Globus pallidus (tissue), 1 donor: ENCODE measurements at regions not wholly inside any gene's neighbourhood (a gene's known extent, or its start where the extent isn't known, plus 50 kb on each side); places are given as distances from the start of the nearest gene placed in this dataset.
"Not testable (repeated sequence)": the region's sequence is repeated elsewhere in the genome, so short reads cannot be mapped to it uniquely, and the experiment has no call there.

Experiments used
- DNase-seq: peaks from one replicate; pipeline ENCODE4 v3.0.0-alpha.2; 2015; ENCODE audit warnings: low spot score

DNA sequence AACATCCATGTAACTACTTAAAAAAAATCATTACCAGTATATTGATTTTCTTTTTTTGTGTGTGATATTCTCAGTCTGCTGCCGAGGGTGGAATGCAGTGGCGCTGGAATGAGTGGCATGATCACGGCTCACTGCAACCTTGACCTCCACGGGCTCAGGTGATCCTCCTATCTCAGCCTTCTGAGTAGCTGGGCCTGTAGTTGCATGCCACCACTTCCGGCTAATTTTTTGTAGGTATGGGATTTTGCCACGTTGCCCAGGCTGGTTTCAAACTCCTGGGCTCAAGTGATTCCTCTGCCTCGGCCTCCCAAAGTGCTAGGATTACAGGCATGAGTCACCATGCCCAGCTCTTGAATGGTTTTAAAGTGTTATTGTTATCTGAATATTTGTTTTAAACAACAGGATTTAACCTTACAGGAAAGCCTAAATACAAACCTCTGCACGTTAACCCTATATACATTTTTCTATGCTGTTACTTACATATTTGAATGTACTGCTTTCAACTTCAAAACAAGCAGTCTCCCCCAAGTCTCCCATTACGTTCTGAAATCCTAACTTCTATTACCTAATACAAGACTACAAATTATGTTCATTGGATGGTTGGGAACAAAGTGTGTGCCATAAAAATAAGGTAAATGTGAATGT lies 61.7 kb downstream of the KPNA2 start:
- DNase-seq, result no peak

GRCh38 chr17:68099341-68099753 lies 63.8 kb downstream of the KPNA2 start:
- not testable (repeated sequence) for DNase-seq

GRCh38 chr17:68100000-68100641 lies 64.6 kb downstream of the KPNA2 start:
- DNase-seq, result no peak

DNA sequence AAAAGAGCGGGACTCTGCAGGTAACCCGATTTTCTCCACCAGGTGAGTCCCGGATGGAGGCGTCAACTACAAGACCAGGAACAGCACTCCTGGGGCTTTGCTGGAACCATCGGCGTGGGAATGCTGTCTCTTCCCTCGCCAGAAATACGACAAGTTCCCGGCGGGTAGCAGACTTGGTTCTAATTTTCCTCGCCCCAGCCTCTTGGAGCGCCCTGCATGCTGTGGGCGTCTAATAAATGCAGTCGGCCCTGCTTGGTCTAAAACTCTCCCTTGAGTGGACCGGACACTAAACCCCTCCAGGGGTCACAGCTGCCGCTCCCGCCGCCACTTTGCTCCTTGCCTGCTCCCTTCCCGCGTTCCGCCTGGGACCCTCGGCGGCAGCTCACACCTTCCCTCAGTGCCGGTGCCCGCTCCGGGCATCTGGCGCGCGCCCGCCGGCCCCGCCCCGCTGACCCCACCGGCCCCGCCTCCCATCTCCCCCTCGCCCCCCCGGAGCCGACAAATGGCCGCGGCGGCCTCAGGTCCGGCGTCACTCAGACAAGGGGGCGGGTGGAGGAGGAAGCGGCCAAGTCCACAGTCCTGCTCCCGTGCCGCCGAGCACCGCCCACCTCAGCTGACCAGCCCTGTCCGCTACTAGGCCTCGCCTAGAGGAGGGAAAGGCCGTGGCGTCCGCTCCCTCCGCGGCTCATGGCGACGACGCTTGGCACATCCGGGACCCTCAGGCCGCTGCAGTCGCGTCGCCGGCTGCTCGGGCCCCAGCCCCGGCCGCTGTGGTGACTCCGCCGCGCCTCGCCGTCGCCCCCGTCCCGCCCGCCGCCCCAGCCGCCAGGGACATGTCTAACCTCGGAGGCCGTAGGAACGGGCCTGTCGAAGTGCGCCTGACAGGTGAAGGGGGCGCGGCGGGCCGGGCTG lies 65.8 kb downstream of the KPNA2 start:
- peak; percentile 88 for DNase-seq

DNA sequence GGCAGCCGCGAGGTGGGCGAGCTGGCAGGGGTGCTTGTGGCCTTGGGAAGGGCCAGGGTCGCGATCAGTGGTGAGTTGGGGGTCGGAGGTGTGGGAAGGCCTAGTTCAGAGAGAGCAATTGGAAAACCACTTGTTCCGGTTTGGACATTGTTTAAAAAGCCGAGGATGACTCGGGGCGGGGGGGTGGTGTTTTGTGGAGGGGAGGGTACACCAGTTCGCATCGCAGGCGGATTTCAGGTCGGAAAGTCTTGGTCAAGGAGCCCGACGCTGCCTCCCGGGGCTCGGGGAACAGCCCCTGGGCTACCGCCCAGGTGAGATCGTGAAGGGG lies 66.4 kb downstream of the KPNA2 start:
- no peak for DNase-seq

- DNase-seq, result peak; percentile 11
Measured at GRCh38 chr17:68102318-68102758, 66.8 kb downstream of the KPNA2 start.

DNA sequence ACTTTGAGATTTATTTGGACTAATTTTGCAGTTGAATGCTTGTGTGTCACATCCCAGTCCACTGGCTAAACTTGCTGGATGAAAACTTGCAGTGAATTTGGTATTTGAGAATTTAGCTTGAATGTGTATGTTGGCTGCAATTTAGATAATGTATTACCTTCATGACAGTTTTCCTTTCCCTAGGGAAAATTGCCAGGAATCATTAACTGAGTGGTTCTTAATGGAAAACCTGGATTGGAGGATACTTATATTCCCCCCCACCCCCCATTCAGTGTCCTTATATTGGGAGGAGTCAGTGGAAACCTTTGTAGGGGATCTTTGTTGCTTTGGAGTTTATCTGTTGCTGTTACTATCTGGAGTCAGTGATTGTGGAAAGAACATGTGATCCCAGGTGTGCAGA lies 67.6 kb downstream of the KPNA2 start:
- DNase-seq, result no peak

DNA sequence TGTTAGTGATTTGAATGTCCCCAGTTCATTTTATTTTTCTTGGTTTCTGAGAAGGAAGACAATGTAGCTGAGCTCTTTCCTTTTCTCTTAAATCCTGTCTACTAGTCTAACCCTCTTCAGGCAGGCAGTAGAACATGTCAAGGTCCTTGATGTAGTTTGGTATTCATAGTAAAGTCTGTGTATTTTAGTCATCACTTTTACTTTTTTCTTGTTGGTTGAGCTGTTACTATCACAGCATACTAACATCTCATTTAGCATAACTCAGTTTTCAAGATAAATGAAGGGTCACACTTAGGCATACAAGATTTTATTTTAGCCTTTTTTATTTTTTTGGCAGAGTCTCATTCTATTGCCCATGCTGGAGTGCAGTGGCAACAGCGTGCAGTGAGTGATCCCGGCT lies 70.5 kb downstream of the KPNA2 start:
- DNase-seq, result no peak

- no peak for DNase-seq
Measured at GRCh38 chr17:68107373-68107772, 71.8 kb downstream of the KPNA2 start.

DNA sequence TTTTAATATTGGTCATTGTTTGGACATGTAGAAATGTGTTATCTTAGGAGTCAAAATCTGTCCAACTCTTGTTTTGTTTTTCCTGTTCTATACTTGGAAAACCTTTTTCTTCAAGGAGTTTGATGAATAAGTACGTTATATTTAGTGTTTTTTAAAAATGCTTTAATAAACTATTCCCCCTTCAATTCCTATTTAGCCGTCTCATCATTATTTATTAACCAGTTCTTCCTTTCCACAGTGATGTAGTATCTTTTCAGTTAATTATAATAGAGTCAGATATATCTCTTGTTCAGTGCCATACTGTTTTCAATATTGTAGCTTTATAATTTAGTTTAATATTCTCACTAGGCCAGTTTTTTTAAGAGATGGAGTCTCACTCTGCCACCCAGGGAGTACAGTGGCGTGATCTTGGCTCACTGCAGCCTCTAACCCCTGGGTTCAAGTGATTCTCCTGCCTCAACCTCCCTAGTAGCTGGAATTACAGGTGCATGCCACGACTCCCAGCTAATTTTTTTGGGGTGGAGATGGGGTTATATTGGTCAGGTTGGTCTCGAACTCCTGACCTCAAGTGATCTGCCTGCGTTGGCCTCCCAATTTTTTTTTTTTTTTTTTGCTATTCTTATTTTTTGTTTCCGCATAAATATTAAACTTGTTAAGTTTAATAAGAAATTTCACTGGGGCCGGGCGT lies 72.9 kb downstream of the KPNA2 start:
- no peak for DNase-seq

GRCh38 chr17:68109404-68109803 lies 73.9 kb downstream of the KPNA2 start:
- not testable (repeated sequence) for DNase-seq

DNA sequence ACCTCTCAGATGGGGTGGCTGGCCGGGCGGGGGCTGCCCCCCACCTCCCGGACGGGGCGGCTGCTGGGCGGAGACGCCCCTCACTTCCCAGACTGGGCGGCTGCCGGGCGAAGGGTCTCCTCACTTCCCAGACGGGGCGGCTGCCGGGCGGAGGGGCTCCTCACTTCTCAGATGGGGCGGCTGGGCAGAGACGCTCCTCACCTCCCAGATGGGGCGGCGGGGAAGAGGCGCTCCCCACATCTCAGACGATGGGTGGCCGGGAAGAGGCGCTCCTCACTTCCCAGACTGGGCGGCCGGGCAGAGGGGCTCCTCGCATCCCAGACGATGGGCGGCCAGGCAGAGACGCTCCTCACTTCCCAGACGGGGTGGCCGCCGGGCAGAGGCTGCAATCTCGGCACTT lies 80.7 kb downstream of the KPNA2 start:
- not testable (repeated sequence) for DNase-seq

GRCh38 chr17:68122587-68122986 lies 87.1 kb downstream of the KPNA2 start:
- DNase-seq, result no peak

DNA sequence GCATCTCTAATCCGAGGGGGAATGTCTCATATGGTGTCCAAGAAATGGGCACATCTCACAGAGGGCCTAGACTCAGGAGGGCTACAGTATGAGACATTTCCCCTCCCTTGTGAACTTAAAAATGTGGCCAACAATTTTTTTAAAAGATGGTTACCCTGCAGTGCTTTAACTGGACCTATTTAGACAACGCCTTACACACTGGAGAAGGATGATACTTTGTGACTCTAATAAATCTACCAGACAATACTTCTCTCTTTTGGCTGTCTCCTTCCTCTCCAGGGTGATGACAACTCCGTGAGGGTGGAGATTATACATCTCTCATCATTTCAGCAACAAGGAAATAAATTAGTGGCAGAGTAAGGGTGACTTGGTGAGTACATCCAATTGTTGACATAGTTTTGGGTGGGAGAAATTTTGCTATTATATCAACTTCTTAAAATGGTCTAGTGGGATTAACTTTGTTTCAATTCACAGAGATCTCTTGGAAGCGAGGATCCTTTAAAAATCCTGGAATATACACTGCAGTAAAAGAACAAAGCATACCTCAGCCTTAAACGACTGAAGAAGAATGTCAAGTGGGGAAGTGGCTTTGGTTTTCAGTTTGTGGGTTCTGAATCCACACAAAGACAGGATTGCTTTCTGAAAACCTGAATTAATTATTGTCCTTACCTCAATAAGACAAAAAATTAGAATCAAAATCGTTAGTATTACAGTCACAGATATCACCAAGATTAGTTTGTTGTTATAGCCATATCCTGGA lies 89.8 kb downstream of the KPNA2 start:
- DNase-seq, result no peak

- DNase-seq, result no peak
Measured at GRCh38 chr17:68127914-68128313, 92.4 kb downstream of the KPNA2 start.

- no peak for DNase-seq
Measured at GRCh38 chr17:68131456-68131855, 95.9 kb downstream of the KPNA2 start.

DNA sequence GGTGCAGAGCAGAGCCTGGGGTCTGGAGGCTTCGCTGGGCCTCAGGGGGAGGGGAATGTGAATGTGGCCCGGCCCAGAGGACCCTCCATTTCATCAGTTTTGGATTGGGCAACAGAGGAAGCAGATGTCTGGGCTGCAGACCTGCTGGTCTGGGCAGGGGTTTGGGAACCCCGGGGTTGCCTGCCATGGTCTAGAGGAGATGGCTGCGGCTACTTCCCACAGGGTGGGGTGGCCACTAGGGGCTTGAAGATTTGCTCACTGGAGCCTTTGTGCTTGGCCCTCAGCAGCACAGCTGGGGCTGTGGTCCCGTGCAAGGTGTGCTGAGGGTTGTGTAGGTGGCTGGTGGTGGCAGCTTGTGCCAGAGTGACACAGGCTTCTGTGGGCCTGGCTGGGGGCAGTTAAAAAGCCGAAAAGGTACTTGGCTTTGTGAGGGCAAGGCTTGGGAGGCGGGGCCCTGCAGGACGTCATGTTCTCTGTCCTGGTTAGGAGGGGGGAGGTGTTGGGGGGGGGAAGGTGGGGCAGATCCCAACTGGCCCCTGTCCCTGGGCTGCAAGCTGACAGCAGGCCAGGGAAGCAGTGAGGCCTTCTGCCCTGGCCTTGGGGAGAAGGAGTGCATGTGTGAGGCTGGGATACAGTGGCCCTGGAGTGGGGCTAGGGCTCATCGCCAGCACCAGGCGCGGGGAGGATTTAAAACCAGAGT lies 98.0 kb downstream of the KPNA2 start:
- no peak for DNase-seq

DNA sequence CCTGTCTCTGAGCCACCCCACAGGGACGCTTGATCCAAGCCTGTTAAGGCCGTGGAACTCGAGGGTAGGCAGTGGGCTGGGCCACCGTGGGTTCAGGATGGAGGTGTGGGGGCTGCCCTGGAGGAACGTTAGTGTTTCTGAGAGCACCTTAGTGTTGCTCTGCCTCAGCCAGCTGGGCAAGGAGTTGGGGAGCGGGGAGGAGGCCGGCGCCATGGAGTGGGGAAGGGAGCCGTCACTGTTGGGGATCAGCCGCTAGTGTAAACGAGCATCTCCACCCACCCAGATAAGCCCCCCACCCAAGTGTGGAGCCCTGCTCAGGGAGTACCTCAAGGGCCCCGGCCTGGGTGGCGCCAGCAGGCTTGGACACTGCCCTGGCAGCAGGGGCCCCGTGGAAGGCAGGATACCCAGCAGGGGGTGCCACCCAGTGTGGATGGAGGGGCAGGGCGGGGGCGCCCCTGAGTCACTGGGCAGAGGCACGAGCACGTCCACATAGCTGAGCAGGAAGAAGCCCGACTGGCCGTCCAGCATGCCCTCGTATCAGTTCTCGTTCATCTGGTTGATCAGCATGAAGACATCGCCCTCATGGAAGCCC lies 98.6 kb downstream of the KPNA2 start:
- no peak for DNase-seq

DNA sequence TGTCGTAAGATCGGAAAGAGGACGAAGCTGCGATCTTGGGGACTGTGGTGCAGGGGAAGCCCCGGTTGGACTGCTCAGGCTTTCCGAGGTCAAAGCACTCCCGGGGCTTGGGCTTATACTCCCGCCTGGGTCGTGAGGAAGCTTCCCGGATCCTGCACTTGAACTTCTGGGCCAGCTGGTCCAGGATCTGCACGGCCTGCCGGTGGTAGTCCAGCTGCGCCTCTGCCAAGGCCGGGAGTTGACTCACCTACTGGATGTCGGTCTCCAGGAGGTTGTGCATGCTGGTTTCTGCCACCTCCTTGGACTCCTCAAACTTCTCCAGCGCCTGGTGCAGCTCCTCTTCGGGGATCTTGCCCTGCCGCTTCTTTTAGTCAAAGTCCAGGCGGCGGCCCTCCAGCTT lies 99.2 kb downstream of the KPNA2 start:
- no peak for DNase-seq

DNA sequence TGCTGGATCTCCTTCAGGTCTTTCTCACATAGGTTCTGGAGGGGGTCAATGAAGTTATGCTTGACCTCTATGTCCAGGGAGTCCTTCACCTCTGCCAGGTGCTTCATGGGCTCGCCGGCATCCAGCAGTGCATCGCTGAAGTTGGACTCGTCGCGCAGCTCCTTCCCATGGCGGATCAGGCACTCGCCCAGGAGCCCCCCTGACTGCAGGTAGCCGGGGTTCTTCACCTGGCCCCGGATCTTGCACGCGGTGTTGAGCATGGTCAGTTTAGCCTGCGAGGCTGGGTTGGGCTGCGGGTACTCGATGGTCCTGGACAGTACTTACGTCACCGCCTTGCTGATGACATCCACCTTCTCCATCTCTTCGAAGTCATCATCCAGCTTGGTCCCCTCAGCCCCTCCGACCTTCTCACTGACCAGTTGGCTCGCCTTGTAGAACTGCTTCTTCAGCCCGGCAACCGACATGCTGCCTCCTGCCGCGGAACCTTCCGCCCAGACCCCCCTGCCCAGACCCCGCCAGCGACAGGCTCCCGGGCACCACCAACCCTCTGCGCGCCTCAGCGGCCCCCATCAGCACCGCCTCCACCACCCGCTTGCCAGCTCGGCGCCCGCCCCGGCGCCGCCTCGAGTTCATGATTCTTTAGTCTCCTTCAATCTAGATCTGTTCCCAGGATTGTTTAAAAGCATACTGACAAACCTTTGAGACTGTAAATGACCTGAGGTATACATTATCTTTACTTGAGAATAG lies 99.8 kb downstream of the KPNA2 start:
- DNase-seq, result no peak
